Neural progenitor cell (in vitro differentiated cells): ENCODE measurements at regions not wholly inside any gene's neighbourhood (a gene's known extent, or its start where the extent isn't known, plus 50 kb on each side); places are given as distances from the start of the nearest gene placed in this dataset.

Experiments used
- EZH2 ChIP-seq: fragments of 200-600 bp; sonication (generic); IDR thresholded peaks from 2 replicates; pipeline ENCODE4 v1.6.1; 2017; ENCODE audit warnings: antibody characterized with exemption, mild to moderate bottlenecking, moderate library complexity
- EZH2phosphoT487 ChIP-seq: fragments of 200-600 bp; sonication (generic); IDR thresholded peaks from 2 replicates; pipeline ENCODE4 v1.6.1; 2017; ENCODE audit warnings: antibody characterized with exemption
- TF ChIP-seq, protein P1 (sequence below): fragments of 200-600 bp; sonication (generic); IDR thresholded peaks from 2 replicates; pipeline ENCODE4 v1.5.1; 2017; ENCODE audit warnings: antibody characterized with exemption, mild to moderate bottlenecking

DNA sequence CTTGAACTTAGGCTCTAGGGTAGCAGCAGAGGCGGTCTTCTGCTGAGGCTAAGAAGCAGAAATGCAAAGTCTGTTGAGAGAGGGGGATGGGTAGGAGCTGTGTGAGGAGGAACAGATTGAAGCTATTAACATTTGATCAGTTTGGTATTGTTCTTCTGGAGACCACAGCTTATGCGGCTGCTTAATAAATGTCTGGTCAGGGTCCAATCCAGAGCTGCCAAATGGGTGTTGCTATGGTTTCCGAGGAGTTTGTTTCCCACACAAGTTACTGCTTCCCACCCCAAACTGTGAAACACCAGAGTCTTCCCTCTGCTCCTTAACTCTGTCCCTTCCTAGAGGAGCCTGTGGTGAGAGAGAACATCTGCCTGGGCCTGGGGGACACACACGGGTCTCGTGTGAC, 142.2 kb upstream of the KLF4 start:
- TF ChIP-seq, protein P1, sequence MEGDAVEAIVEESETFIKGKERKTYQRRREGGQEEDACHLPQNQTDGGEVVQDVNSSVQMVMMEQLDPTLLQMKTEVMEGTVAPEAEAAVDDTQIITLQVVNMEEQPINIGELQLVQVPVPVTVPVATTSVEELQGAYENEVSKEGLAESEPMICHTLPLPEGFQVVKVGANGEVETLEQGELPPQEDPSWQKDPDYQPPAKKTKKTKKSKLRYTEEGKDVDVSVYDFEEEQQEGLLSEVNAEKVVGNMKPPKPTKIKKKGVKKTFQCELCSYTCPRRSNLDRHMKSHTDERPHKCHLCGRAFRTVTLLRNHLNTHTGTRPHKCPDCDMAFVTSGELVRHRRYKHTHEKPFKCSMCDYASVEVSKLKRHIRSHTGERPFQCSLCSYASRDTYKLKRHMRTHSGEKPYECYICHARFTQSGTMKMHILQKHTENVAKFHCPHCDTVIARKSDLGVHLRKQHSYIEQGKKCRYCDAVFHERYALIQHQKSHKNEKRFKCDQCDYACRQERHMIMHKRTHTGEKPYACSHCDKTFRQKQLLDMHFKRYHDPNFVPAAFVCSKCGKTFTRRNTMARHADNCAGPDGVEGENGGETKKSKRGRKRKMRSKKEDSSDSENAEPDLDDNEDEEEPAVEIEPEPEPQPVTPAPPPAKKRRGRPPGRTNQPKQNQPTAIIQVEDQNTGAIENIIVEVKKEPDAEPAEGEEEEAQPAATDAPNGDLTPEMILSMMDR: no peak
- TF ChIP-seq EZH2 (no peak), EZH2phosphoT487 (no peak)
